Breast epithelium (tissue), 3 donors: ENCODE measurements at regions not wholly inside any gene's neighbourhood (a gene's known extent, or its start where the extent isn't known, plus 50 kb on each side); places are given as distances from the start of the nearest gene placed in this dataset.

ENCODE experiments used
- POLR2A ChIP-seq: fragments of 450-650 bp; IDR thresholded peaks from one replicate; pipeline ENCODE4 v1.6.1; 2016; ENCODE audit warnings: antibody characterized with exemption, mild to moderate bottlenecking, moderate library complexity
- POLR2AphosphoS5 ChIP-seq, 3 donors: sonication (generic); formaldehyde crosslinking; IDR thresholded peaks; one replicate each; pipeline ENCODE4 v1.6.1; 2017; ENCODE audit warnings: antibody characterized with exemption in 3 of 3
- TF ChIP-seq, protein P1 (sequence below), 3 donors: fragments of 450-650 bp; IDR thresholded peaks; one replicate each; pipeline ENCODE4 v1.5.1; 2016 to 2017; ENCODE audit warnings: antibody characterized with exemption in 3 of 3, mild to moderate bottlenecking in 3 of 3, moderate library complexity in 3 of 3

DNA sequence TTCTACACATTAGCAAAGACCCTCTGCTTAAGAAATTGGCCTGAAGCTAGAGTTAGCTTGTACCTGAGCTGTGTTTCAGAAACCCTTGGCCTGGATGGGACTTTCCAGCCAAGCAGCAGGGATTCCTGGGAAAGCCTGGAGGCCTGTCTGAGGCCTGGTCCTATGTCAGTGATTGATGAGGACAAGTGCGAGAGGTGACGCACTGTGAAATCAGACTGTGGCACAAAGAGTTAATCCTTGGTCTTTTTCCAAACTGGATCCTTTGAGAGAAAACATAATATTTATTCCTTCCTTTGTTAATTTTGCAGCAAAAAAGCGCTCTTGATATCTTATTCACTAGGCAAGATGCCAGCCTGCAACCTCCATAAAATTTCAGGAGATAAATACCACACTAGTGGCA is 225.0 kb upstream of the ATP11B start:
- TF ChIP-seq POLR2A (no peak), POLR2AphosphoS5 (IDR thresholded peaks at IDR 0.05) (no peak)
- TF ChIP-seq, protein P1, sequence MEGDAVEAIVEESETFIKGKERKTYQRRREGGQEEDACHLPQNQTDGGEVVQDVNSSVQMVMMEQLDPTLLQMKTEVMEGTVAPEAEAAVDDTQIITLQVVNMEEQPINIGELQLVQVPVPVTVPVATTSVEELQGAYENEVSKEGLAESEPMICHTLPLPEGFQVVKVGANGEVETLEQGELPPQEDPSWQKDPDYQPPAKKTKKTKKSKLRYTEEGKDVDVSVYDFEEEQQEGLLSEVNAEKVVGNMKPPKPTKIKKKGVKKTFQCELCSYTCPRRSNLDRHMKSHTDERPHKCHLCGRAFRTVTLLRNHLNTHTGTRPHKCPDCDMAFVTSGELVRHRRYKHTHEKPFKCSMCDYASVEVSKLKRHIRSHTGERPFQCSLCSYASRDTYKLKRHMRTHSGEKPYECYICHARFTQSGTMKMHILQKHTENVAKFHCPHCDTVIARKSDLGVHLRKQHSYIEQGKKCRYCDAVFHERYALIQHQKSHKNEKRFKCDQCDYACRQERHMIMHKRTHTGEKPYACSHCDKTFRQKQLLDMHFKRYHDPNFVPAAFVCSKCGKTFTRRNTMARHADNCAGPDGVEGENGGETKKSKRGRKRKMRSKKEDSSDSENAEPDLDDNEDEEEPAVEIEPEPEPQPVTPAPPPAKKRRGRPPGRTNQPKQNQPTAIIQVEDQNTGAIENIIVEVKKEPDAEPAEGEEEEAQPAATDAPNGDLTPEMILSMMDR (IDR thresholded peaks at IDR 0.05), result no peak
